ENCODE measurements at regions not wholly inside any gene's neighbourhood (a gene's known extent, or its start where the extent isn't known, plus 50 kb on each side); places are given as distances from the start of the nearest gene placed in this dataset.
"Not testable (repeated sequence)": the region's sequence is repeated elsewhere in the genome, so short reads cannot be mapped to it uniquely, and the experiment has no call there.

DNA sequence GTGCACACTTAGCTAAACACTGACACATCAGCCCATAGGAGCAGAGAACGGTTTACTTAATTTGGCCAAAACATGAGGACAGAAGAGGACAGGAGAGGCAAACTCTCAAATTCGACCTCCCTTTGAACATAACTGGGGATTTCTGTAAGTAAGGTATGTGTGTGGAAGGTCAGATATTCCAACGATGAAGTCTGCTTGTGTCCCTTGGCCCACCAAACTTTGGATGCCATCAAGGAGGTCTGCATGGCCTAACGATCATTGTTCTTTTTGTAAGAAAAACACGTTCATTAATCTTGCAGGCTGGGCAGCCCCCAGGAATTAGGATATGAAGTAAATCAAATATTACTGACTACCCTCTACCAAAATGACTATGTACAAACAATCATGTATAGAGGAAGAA lies 908.5 kb upstream of the ATXN7L3B start:
- H3K4me3 ChIP-seq (ENCODE audit: low read depth, low read length): no peak overlapping the region
- no peak for DNase-seq (ENCODE audit: low read depth)
- TF ChIP-seq, protein P1, sequence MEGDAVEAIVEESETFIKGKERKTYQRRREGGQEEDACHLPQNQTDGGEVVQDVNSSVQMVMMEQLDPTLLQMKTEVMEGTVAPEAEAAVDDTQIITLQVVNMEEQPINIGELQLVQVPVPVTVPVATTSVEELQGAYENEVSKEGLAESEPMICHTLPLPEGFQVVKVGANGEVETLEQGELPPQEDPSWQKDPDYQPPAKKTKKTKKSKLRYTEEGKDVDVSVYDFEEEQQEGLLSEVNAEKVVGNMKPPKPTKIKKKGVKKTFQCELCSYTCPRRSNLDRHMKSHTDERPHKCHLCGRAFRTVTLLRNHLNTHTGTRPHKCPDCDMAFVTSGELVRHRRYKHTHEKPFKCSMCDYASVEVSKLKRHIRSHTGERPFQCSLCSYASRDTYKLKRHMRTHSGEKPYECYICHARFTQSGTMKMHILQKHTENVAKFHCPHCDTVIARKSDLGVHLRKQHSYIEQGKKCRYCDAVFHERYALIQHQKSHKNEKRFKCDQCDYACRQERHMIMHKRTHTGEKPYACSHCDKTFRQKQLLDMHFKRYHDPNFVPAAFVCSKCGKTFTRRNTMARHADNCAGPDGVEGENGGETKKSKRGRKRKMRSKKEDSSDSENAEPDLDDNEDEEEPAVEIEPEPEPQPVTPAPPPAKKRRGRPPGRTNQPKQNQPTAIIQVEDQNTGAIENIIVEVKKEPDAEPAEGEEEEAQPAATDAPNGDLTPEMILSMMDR (conservative IDR thresholded peaks at IDR 0.05; ENCODE audit: low read depth, low read length): no peak

DNA sequence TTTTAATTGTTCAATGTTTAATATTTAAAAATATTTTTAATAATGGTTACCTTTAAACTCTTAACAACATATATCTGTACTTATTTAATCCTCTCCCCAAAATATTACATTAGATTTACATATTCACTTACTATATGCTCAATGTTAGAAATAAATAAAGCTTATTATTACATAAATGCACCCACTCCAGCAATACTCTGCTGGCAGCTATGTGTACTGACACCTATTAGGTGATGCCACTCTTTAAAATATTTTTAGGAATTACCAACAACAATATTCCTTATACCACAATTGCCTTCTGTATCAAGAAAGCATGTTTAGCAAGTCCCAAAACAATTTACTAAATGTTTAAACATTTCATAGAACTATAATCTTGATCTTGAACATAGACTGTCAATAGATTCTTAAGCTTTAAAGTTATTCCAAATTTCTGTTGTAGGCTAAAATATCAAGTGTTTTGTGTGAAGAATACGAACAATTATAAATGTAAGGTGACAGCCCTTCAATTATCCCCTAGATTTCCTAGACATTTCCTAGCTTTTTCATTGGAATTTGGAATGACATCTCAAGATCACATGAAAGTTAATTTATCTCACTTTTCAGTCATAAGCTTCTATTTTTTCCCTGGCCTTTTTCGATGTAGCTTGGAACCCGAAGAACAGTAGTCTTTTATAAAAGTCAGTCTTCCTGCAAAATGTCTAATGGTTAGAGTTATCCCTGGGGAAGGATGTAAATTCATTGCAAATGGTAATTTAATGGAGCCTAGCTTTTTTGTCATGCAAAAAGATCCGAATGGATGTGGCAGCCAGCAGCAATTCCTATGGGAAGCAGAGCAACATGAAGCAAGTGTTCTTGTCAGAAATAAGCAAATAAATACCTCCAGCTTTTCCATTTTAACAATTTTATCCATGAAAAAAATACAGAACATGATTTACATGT lies 907.5 kb upstream of the ATXN7L3B start:
- no peak for DNase-seq (ENCODE audit: low read depth)
- TF ChIP-seq, protein P1 (conservative IDR thresholded peaks at IDR 0.05; ENCODE audit: low read depth, low read length): peak; percentile 11
- no peak overlapping the region for H3K4me3 ChIP-seq (ENCODE audit: low read depth, low read length)

DNA sequence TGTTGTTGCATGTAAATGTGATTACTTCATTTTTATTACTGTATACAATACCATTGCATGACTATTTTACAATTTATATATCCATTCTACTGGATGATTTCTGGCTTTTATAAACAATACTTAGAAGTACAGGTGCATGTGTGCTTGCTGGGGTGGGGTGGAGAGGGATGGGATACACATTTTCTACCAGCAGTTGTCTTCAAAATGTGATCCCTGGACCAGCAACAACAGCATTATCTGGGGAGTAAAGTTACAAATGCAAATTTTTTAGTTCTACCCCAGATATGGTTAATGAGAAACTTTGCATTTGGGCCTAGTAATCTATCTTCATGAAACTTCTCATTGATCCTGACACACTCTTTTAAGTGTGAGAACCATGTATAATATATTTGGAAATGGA lies 905.4 kb upstream of the ATXN7L3B start:
- no peak overlapping the region for H3K4me3 ChIP-seq (ENCODE audit: low read depth, low read length)
- TF ChIP-seq, protein P1 (conservative IDR thresholded peaks at IDR 0.05; ENCODE audit: low read depth, low read length): no peak
- no peak for DNase-seq (ENCODE audit: low read depth)

DNA sequence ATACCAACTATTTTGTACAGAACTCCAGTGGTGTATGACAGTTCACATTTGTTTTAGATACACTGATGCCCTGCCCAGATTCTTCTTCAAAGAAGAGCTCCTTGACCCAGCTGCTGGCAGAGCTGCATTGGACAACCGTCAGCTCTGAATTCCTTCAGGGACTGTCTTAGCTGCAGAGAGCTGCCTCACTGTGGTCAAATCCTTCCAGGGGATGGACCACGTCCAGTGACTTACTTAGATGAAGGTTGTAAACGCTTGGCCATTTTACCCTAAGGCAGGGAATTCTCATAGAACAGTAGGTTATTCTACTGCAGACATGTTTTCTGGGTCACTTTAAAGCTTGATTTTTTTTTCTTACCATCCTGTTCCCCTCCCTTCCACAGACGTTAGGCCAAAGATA lies 905.0 kb upstream of the ATXN7L3B start:
- no peak for DNase-seq (ENCODE audit: low read depth)
- H3K4me3 ChIP-seq (ENCODE audit: low read depth, low read length): no peak overlapping the region
- TF ChIP-seq, protein P1 (conservative IDR thresholded peaks at IDR 0.05; ENCODE audit: low read depth, low read length): no peak

DNA sequence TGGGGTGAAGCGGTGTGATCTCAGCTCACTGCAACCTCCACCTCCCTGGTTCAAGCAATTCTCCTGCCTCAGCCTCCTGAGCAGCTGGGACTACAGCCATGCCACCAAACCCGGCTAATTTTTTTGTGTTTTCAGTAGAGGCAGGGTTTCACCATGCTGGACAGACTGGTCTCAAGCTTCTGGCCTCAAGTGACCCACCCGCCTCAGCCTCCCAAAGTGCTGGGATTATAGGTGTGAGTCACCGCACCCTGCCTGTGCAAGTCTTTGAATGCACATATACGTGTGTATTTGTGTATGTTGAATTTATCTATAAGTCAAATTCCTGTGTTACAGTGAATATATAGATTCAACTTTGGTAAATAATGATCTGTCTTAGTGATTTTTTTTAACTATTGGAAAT lies 898.2 kb upstream of the ATXN7L3B start:
- not testable (repeated sequence) for H3K4me3 ChIP-seq (ENCODE audit: low read depth, low read length); DNase-seq (ENCODE audit: low read depth)

DNA sequence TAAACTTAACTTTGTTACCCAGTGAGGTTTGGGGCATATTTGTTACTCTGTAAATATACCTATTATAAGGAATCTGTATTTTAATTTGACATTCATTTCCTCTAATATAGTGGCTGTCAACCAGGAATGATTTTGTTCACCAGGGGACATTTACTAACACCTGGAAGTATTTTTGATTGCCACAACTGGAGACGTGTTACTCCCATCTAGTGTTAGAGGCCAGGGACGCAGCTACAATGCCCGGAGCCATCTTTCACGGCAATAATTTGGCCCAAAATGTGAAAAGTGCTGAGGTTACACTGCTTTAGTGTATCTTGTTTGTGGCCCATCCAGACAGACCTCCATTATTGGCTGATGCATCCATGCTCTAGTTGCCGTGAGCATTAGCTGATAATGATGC lies 881.3 kb upstream of the ATXN7L3B start:
- TF ChIP-seq, protein P1 (conservative IDR thresholded peaks at IDR 0.05; ENCODE audit: low read depth, low read length): no peak
- H3K4me3 ChIP-seq (ENCODE audit: low read depth, low read length): no peak overlapping the region
- no peak for DNase-seq (ENCODE audit: low read depth)

DNA sequence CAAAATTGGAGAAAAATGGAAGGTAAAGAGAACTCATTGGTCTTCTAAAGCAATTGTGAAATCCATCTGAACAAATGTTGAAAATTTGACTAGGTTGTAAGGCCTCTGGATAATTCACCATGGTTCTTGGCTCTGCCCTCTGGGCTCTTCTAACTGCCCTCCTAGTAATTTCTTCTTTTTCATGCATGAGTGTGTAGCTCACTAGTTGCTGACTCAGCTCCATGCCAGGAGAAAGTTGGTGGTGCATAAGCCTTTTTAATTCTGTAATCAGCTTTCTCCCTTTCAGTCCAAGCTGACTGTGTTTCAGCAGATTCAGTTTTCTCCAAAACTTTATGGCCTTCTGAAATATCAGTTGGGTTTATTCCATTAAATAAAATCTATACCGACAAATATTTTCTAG lies 877.8 kb upstream of the ATXN7L3B start:
- TF ChIP-seq, protein P1 (conservative IDR thresholded peaks at IDR 0.05; ENCODE audit: low read depth, low read length): no peak
- no peak overlapping the region for H3K4me3 ChIP-seq (ENCODE audit: low read depth, low read length)
- peak; percentile 18 for DNase-seq (ENCODE audit: low read depth)
